HG03565 (cell line): ENCODE measurements at regions not wholly inside any gene's neighbourhood (a gene's known extent, or its start where the extent isn't known, plus 50 kb on each side); places are given as distances from the start of the nearest gene placed in this dataset.
A peak's percentile ranks its signal among the peaks of the same experiment; 100 is the strongest.
"Not testable (repeated sequence)": the region's sequence is repeated elsewhere in the genome, so short reads cannot be mapped to it uniquely, and the experiment has no call there.

Experiments used
- ATAC-seq: cut with Tn5 transposase; IDR thresholded peaks from one replicate; pipeline ENCODE4 v1.9.1; 2021; ENCODE audit warnings: mild to moderate bottlenecking, moderate library complexity; ENCODE audit not compliant: unreplicated experiment

DNA sequence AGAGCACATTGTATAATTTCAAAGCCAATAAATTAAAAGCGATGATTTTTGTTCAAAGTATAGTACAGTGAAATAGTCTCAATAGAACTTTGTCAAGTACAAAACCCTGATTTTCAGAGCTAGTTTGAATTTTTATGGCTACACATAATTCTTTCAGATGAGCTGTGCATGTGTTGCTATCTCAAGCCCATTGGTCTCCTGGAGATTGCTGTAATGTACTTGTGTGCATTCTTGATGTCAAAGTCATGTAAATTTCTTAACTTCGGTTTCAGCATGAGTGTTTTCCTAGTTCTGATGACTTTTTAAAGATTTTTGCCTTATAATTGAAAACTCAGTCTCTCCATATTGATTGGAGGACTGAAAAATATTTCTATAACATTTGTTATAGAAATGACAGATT lies 200.8 kb downstream of the CEP135 start:
- ATAC-seq, result no peak

DNA sequence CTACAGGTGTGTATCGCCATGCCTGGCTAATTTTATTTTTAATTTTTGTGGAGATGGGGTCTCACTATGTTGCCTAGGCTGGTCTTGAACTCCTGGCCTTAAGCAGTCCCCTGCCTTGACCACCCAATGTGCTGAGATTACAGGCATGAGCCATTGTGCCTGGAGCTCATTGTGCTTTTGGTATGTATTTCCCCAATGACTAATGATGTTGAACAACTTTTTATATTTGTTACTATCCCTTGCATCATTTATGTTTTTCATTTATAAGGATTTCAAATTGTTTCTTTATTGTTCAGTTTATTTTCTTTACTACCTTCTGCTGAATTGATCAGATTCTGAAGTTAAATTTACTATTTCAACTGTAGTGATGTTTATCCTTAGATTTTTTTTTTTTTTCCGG lies 199.7 kb downstream of the CEP135 start:
- no peak for ATAC-seq

GRCh38 chr4:56147371-56147770 lies 198.6 kb downstream of the CEP135 start:
- ATAC-seq, result no peak

- no peak for ATAC-seq
These were observed 198.2 kb downstream of the CEP135 start for GRCh38 chr4:56146956-56147355.

DNA sequence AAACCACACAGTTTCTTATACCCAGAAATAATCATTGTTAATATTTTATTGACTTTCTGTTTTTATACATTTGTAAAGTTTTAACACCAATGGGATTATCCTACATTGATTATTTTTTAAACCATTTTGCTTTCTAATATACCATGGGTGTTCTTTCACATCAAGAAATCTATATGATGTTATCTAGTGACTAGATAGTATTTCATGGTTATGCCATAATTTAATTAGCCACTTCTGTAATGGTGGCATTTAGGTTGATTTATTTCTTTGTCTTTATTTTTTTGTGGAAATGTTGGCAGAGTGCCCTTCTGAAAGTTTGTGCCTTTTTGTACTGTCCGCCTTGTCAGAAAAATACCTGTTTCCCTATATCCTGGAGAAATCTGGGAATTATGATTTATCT lies 193.3 kb downstream of the CEP135 start:
- no peak for ATAC-seq

DNA sequence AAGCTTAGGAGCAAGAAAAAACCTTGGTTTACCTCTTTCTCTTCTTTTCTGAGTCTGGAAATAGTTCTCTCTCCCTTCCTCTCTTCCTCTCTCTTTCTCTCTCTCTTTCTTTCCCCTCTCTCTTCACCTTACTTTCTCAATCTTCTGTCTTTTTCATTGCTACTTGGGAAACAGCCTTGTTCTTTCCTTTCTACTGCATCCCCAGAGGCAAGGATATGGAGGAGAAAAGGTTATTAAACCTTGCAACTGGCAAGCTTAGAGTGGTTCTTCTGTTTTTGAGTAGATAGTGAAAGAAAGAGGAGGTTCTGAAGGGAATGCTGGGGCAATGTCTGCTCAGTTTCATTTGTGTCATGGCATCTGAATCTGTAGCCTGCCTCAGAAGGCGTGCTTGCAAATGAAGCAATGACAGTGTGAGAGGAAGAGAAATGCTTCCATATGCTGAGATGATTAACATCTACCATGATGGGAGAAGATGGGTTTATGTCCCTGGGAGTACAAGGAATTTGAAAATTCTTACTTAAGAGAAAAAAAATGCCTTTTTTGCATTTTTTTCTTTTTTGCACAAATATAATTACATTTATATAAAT lies 190.6 kb downstream of the CEP135 start:
- ATAC-seq, result no peak

GRCh38 chr4:56134834-56135233 lies 186.1 kb downstream of the CEP135 start:
- ATAC-seq, result not testable (repeated sequence)

- ATAC-seq, result no peak
These were observed 185.5 kb downstream of the CEP135 start for GRCh38 chr4:56134266-56134665.

- no peak for ATAC-seq
These were observed 184.1 kb downstream of the CEP135 start for GRCh38 chr4:56132835-56133234.

- ATAC-seq, result not testable (repeated sequence)
These were observed 183.4 kb downstream of the CEP135 start for GRCh38 chr4:56132188-56132587.

- ATAC-seq, result no peak
These were observed 181.9 kb downstream of the CEP135 start for GRCh38 chr4:56130606-56131155.

DNA sequence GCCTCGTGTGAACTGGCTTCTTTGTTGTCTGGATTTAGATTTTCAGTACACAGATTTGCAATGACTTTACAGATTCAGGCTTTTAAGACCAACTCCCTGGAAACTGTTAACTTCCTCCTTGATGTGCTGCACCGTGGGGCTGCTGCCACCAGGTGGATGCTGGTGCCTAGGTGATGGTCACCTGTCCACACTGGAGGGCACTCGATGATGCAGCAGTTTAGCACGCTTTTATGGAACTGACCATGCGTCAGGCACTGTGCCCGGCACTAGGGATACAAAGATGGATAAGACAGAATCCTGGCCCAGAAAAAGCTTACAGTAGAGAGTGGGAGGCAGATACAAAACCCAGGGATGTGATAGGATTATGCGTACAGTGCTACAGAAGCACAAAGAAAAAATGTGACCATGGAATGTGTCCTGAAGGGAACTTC lies 180.7 kb downstream of the CEP135 start:
- peak; percentile 72 for ATAC-seq

GRCh38 chr4:56128213-56128612 lies 179.5 kb downstream of the CEP135 start:
- no peak for ATAC-seq

DNA sequence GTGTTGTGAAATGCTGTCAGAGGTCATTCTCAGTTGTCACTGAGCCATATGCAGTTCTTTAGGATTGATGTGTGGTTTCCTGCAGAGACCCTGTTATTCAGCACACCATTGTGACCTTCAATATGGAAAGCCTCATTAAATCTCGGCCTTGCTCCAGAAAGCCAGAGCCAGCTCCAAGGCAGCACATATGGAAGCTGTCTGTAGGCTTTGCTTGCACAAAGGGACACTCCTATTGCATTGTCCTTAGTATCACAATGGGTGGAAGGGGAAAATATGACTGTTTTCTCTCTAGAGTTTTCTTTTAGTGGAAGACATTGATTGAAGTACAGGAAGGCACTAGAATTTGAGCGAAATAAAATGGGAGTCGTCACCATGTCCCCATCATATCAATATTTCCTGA lies 179.0 kb downstream of the CEP135 start:
- no peak for ATAC-seq

DNA sequence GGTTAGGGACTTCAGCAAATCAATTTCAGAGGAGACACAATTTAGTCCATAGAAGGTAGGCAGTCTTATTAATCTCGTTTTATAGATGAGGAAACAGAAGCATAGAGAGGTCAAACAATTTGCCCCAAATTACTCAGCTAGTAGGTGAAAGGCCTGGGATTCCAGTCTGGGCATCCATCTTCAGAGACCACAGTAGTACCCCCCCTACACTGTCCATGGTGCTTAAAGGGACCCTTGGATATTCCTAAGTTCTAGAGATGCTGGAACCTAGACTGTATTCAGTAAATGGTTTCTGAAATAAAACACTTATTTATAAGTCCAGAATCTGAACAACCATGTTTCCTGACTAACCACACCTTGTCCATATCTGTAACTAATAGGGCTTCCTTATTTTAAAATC lies 174.8 kb downstream of the CEP135 start:
- no peak for ATAC-seq

- ATAC-seq, result no peak
These were observed 174.3 kb downstream of the CEP135 start for GRCh38 chr4:56123051-56123450.

DNA sequence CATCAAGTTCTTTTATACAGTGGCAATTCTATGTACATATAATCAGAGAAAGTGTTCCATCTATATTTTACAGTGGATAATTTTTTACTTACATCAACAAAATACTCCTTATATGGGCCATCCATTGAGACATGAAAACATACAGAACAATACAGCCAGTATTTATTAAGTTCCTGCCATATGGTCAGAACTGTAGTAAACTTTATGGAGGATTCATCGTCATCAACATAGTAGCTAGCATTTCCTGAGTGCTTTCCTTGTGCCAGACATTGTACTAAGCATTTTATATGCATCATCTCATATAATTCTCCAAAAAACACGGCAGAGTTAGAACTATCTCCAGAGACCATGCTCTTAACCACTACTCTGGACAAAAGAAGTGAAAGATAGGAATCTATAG lies 170.1 kb downstream of the CEP135 start:
- no peak for ATAC-seq

DNA sequence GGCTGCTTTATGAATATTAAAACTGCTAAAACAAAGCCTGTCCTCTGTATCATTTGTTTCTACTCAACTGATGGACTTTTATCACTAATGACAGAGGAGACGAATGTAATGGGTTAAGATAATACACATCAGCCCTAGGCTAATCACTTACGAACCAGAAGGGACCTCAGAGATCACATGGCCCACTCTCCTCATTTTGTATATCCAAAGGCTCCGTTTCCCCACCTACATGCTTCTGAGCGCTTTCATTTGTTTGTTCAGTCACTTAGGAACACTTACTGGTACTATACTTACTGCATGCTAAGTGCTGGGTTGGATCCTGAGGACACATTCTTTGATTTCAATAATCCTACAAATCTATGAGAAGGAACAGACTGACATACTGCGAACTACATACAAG lies 169.3 kb downstream of the CEP135 start:
- ATAC-seq, result no peak

- no peak for ATAC-seq
These were observed 167.2 kb downstream of the CEP135 start for GRCh38 chr4:56115898-56116297.

DNA sequence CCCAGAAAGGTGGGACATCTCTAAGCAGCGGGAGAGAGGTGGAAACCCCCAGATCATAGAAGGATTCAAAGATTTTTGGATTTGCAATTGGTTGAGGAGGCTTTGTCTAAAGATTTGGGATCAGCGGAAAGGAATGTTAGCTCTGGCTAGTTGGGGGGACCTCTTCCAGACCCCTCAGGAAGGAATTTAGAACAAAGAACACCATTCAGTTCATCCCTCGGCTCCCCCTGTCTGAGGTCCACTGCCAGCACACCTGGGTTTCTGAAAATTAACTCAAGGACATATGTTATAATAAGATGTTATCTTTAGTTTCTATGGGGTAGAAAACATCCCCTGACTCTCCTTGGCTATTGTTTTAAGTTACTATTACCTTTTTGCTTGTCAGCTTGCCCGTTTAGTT lies 163.6 kb downstream of the CEP135 start:
- no peak for ATAC-seq

DNA sequence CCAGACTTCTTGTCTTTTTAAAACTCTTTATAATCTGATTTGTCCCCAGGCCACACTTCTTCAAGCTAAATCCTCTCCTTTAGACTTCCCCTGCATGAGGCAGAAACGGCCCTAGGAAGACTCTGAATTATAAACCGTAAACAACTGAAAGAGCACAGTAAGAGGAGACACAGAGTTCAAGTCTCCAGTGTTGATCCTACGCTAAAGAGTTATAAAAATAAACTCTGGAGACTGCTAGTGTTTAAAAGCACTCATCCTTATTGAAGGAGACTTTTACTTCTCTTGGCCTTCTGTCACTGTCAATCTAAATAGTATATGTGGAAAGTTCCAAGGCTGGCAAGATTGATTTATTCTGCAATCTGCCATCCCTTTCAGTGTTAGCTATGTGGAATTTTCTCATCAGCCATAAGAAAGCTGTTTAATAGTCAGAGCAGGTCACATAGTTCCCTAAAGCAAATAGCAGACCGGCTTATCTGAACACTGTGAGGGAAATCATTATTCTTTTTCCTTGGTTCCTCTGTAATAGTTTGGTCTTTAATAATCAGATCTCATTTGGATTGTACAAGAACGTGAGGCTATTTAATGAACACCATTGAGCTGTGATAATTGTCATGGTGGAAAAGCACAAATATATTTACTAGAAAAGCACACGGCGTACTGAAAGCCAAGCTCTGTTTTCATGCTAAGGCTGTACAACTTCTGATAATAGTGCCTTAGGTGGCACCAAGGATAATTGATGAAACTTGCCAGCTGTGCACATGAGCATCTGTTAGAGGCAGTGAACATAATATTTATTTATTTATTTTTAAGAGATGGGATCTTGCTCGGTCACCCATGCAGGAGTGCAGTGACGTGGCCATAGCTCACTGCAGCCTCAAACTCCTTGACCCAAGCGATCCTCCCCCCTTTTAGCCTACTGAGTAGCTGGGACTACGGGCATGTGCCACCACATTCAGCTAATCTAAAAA lies 157.7 kb downstream of the CEP135 start:
- ATAC-seq, result no peak

DNA sequence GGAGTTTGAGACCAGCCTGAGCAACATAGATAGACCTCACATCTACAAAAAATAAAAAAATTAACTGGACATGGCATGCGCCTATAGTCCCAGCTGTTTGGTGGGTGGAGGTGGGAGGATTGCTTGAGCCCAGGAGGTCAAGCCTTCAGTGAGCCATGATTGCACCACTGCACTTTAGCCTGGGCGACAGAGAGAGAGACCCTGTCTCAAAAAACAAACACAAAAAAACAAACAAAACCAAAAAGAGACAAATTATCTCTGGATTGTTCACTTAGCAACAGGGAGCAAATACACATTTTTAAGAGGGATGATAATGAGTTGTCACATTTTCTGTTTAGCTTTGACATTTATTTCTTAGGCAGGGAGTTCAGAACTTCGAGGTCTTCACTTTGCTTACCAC lies 155.4 kb downstream of the CEP135 start:
- ATAC-seq, result no peak
